GM18858 (cell line): ENCODE measurements at regions not wholly inside any gene's neighbourhood (a gene's known extent, or its start where the extent isn't known, plus 50 kb on each side); places are given as distances from the start of the nearest gene placed in this dataset.

ENCODE experiments used
- ATAC-seq: cut with Tn5 transposase; IDR thresholded peaks from one replicate; pipeline ENCODE4 v1.9.1; 2021; ENCODE audit not compliant: unreplicated experiment

GRCh38 chr18:41466436-41467160 is 488.4 kb upstream of the PIK3C3 start:
- no peak for ATAC-seq

GRCh38 chr18:41465386-41465785 is 489.6 kb upstream of the PIK3C3 start:
- ATAC-seq = no peak

GRCh38 chr18:41464278-41464677 is 490.8 kb upstream of the PIK3C3 start:
- no peak for ATAC-seq

GRCh38 chr18:41462946-41463345 is 492.1 kb upstream of the PIK3C3 start:
- no peak for ATAC-seq

GRCh38 chr18:41461114-41461513 is 493.9 kb upstream of the PIK3C3 start:
- no peak for ATAC-seq

- no peak for ATAC-seq
These were observed 495.4 kb upstream of the PIK3C3 start for GRCh38 chr18:41459656-41460055.

GRCh38 chr18:41458376-41458775 is 496.7 kb upstream of the PIK3C3 start:
- no peak for ATAC-seq

- ATAC-seq = no peak
These were observed 497.2 kb upstream of the PIK3C3 start for GRCh38 chr18:41457765-41458326.

- ATAC-seq = no peak
These were observed 498.2 kb upstream of the PIK3C3 start for GRCh38 chr18:41456831-41457230.

GRCh38 chr18:41449612-41450011 is 505.4 kb upstream of the PIK3C3 start:
- ATAC-seq = no peak

- no peak for ATAC-seq
These were observed 510.1 kb upstream of the PIK3C3 start for GRCh38 chr18:41444943-41445342.

- ATAC-seq = no peak
These were observed 518.3 kb upstream of the PIK3C3 start for GRCh38 chr18:41436772-41437171.

GRCh38 chr18:41418598-41418997 is 536.4 kb upstream of the PIK3C3 start:
- no peak for ATAC-seq

GRCh38 chr18:41416044-41416443 is 539.0 kb upstream of the PIK3C3 start:
- ATAC-seq = no peak

GRCh38 chr18:41410006-41410405 is 545.0 kb upstream of the PIK3C3 start:
- ATAC-seq = no peak

- no peak for ATAC-seq
These were observed 548.2 kb upstream of the PIK3C3 start for GRCh38 chr18:41406834-41407233.

- ATAC-seq = no peak
These were observed 558.2 kb upstream of the PIK3C3 start for GRCh38 chr18:41396861-41397260.

- ATAC-seq = no peak
These were observed 558.8 kb upstream of the PIK3C3 start for GRCh38 chr18:41396211-41396610.

- ATAC-seq = no peak
These were observed 559.3 kb upstream of the PIK3C3 start for GRCh38 chr18:41395695-41396094.

- peak; percentile 34 for ATAC-seq
These were observed 563.1 kb upstream of the PIK3C3 start for GRCh38 chr18:41391616-41392595.

- peak; percentile 75 for ATAC-seq
These were observed 564.7 kb upstream of the PIK3C3 start for GRCh38 chr18:41390309-41390708.

GRCh38 chr18:41378598-41378997 is 576.4 kb upstream of the PIK3C3 start:
- ATAC-seq = no peak
